PC-3 (cell line): ENCODE measurements at regions not wholly inside any gene's neighbourhood (a gene's known extent, or its start where the extent isn't known, plus 50 kb on each side); places are given as distances from the start of the nearest gene placed in this dataset.

ENCODE experiments used
- ATAC-seq: fragments of 200-7000 bp; cut with Tn5 transposase; 2 replicates; pipeline ENCODE4 v1.9.1; 2020; ENCODE audit warnings: mild to moderate bottlenecking, moderate library complexity
- BruUV-seq: library from RNA; stranded (reverse); fragments of 400-500 nt; replicated peaks from 2 replicates; lab custom pipeline; 2021; lab: Mats Ljungman, UMichigan
- CTCF ChIA-PET: fragments of 300-600 bp; sonication (Branson Sonifier 250); formaldehyde crosslinking; loops from one replicate; lab custom pipeline; 2022; ENCODE audit warnings: antibody characterized with exemption; lab: Charles Lee
- POLR2A ChIA-PET: fragments of 300-600 bp; sonication (Branson Sonifier 250); formaldehyde crosslinking; loops from one replicate; lab custom pipeline; 2022; ENCODE audit warnings: antibody characterized with exemption; ENCODE audit not compliant: unreplicated experiment; lab: Charles Lee
- DNase-seq: peaks from one replicate; pipeline ENCODE4 v3.0.0-alpha.2; 2015
- H2AFZ ChIP-seq: fragments of 300-600 bp; sonication (generic); 2 replicates; pipeline ENCODE4 v1.6.0; 2016; ENCODE audit warnings: antibody characterized with exemption, low read length
- H3F3A ChIP-seq: fragments of 300-600 bp; sonication (generic); one replicate; pipeline ENCODE4 v1.6.0; 2017; ENCODE audit warnings: antibody characterized with exemption, low read length, control low read depth, mild to moderate bottlenecking; ENCODE audit not compliant: unreplicated experiment
- H3K27ac ChIP-seq: fragments of 300-600 bp; sonication (generic); 2 replicates; pipeline ENCODE4 v1.5.1; 2016; ENCODE audit warnings: mild to moderate bottlenecking, low read length
- H3K27me3 ChIP-seq: fragments of 300-600 bp; sonication (generic); 2 replicates; pipeline ENCODE4 v1.6.1; 2016; ENCODE audit warnings: low read length, mixed read lengths
- H3K36me3 ChIP-seq: fragments of 300-600 bp; sonication (generic); 2 replicates; pipeline ENCODE4 v1.6.1; 2016; ENCODE audit warnings: low read depth, mixed run types, low read length, mixed read lengths
- H3K4me1 ChIP-seq: fragments of 300-600 bp; sonication (generic); 2 replicates; pipeline ENCODE4 v1.5.1; 2016; ENCODE audit warnings: low read length; ENCODE audit not compliant: insufficient read depth
- H3K4me2 ChIP-seq: fragments of 300-600 bp; sonication (generic); 2 replicates; pipeline ENCODE4 v1.6.0; 2016; ENCODE audit warnings: low read length
- H3K4me3 ChIP-seq: fragments of 300-600 bp; sonication (generic); 2 replicates; pipeline ENCODE4 v1.5.1; 2016; ENCODE audit warnings: mild to moderate bottlenecking, low read length, mixed read lengths
- H3K79me2 ChIP-seq: fragments of 300-600 bp; sonication (generic); 2 replicates; pipeline ENCODE4 v1.6.1; 2017; ENCODE audit warnings: low read length, mixed read lengths
- H3K9ac ChIP-seq: fragments of 300-600 bp; sonication (generic); 2 replicates; pipeline ENCODE4 v1.6.0; 2016; ENCODE audit warnings: mild to moderate bottlenecking, low read length
- H3K9me2 ChIP-seq: fragments of 300-600 bp; sonication (generic); replicated peaks from 2 replicates; pipeline ENCODE4 v1.6.1; 2016; ENCODE audit warnings: mixed run types, low read length, mixed read lengths
- H3K9me3 ChIP-seq: fragments of 300-600 bp; sonication (generic); 2 replicates; pipeline ENCODE4 v1.6.1; 2016; ENCODE audit warnings: low read length, mixed read lengths
- H4K20me1 ChIP-seq: fragments of 300-600 bp; sonication (generic); 2 replicates; pipeline ENCODE4 v1.6.1; 2016; ENCODE audit warnings: low read length, mixed read lengths
- CTCF ChIP-seq: fragments of 300-600 bp; sonication (generic); conservative IDR thresholded peaks from 2 replicates; pipeline ENCODE4 v1.5.1; 2017; ENCODE audit warnings: antibody characterized with exemption, low read depth, mild to moderate bottlenecking, low read length
- EZH2 ChIP-seq: fragments of 300-600 bp; sonication (generic); IDR thresholded peaks from one replicate; pipeline ENCODE4 v1.6.1; 2017; ENCODE audit warnings: antibody characterized with exemption, mild to moderate bottlenecking, low read length; ENCODE audit not compliant: unreplicated experiment
- EZH2phosphoT487 ChIP-seq: fragments of 300-600 bp; sonication (generic); IDR thresholded peaks from 2 replicates; pipeline ENCODE4 v1.6.1; 2018; ENCODE audit warnings: mild to moderate bottlenecking, antibody characterized with exemption, low read length, borderline replicate concordance
- intact Hi-C: fragments of 100-400 bp; cut with micrococcal nuclease; formaldehyde crosslinking; loops from 2 replicates; pipeline ENCODE4 v1.9.0; 2023

- no peak overlapping the region for H3K4me2 ChIP-seq
- no peak for TF ChIP-seq EZH2
- no peak for TF ChIP-seq CTCF
- TF ChIP-seq EZH2phosphoT487 = no peak
- H4K20me1 ChIP-seq = no peaks in the 10 kb centered on the region
- H3K79me2 ChIP-seq = no peaks in the 10 kb centered on the region
- CTCF ChIA-PET = no interaction called here
- DNase-seq = no peak
- no peak overlapping the region for H3K27ac ChIP-seq
- H3K36me3 ChIP-seq = no peaks in the 10 kb centered on the region
- POLR2A ChIA-PET = no interaction called here
- peaks cover 7% of the 10 kb centered on the region for H3K4me1 ChIP-seq
- H3K9me3 ChIP-seq = no peaks in the 10 kb centered on the region
- H3F3A ChIP-seq = no peaks in the 10 kb centered on the region
- no peak overlapping the region for H3K4me3 ChIP-seq
- intact Hi-C loops = no loop called here
- H3K9ac ChIP-seq = no peak overlapping the region
- 0 out of 2 replicates have a peak, but pooled peaks cover 4% of the 10 kb centered on the region for H3K9me2 ChIP-seq
- no peaks in the 10 kb centered on the region for H3K27me3 ChIP-seq
- BruUV-seq = no TSS peak
- no peak for ATAC-seq
- no peak overlapping the region for H2AFZ ChIP-seq
These were observed 126.0 kb upstream of the XPO1 start for GRCh38 chr2:61664190-61664589.

- Histone ChIP-seq H3K79me2 (no peaks in the 10 kb centered on the region), H3K4me3 (no peak overlapping the region), H2AFZ (no peak overlapping the region), H3K4me2 (no peak overlapping the region), H4K20me1 (no peaks in the 10 kb centered on the region), H3K9me3 (no peaks in the 10 kb centered on the region), H3F3A (no peaks in the 10 kb centered on the region), H3K27me3 (no peaks in the 10 kb centered on the region), H3K36me3 (no peaks in the 10 kb centered on the region), H3K9ac (no peak overlapping the region), H3K9me2 (0 out of 2 replicates have a peak, but pooled peaks cover 4% of the 10 kb centered on the region), H3K27ac (no peak overlapping the region), H3K4me1 (peaks cover 9% of the 10 kb centered on the region)
- intact Hi-C loops = no loop called here
- DNase-seq (no peak), ATAC-seq (no peak)
- no peak for TF ChIP-seq CTCF
- TF ChIP-seq EZH2 = no peak
- TF ChIP-seq EZH2phosphoT487 = no peak
- POLR2A ChIA-PET = no interaction called here
- no TSS peak for BruUV-seq
- CTCF ChIA-PET = interaction anchor here (0.6 kb wide), 1 partner anchor 98 kb away, joined by 6 read pairs; no protein-coding TSS in a partner anchor
These were observed 124.8 kb upstream of the XPO1 start for GRCh38 chr2:61662990-61663389.

- Histone ChIP-seq H2AFZ (no peak overlapping the region), H3K27ac (no peak overlapping the region), H3K4me1 (peaks cover 9% of the 10 kb centered on the region), H3F3A (no peaks in the 10 kb centered on the region), H3K4me2 (no peak overlapping the region), H3K27me3 (no peaks in the 10 kb centered on the region), H3K9me3 (no peaks in the 10 kb centered on the region), H4K20me1 (no peaks in the 10 kb centered on the region), H3K9ac (no peak overlapping the region), H3K9me2 (0 out of 2 replicates have a peak, but pooled peaks cover 4% of the 10 kb centered on the region), H3K79me2 (no peaks in the 10 kb centered on the region), H3K36me3 (no peaks in the 10 kb centered on the region), H3K4me3 (no peak overlapping the region)
- CTCF ChIA-PET = interaction anchor here (0.6 kb wide), 1 partner anchor 43 kb away, joined by 3 read pairs; no protein-coding TSS in a partner anchor
- no TSS peak for BruUV-seq
- peak; percentile 14 for DNase-seq
- ATAC-seq = no peak
- TF ChIP-seq EZH2phosphoT487 (no peak), EZH2 (no peak), CTCF (no peak)
- intact Hi-C loops = no loop called here
- POLR2A ChIA-PET = no interaction called here
These were observed 122.6 kb upstream of the XPO1 start for GRCh38 chr2:61660511-61661388.
